GM12873 (cell line): ENCODE measurements at regions not wholly inside any gene's neighbourhood (a gene's known extent, or its start where the extent isn't known, plus 50 kb on each side); places are given as distances from the start of the nearest gene placed in this dataset.

ENCODE experiments used
- TF ChIP-seq, protein P1 (sequence below): IDR thresholded peaks from 2 replicates; pipeline ENCODE4 v1.5.1; 2012; ENCODE audit warnings: low read depth, mild to moderate bottlenecking, moderate library complexity, low read length, control low read depth; ENCODE audit not compliant: insufficient read depth; ENCODE audit errors: missing control alignments

DNA sequence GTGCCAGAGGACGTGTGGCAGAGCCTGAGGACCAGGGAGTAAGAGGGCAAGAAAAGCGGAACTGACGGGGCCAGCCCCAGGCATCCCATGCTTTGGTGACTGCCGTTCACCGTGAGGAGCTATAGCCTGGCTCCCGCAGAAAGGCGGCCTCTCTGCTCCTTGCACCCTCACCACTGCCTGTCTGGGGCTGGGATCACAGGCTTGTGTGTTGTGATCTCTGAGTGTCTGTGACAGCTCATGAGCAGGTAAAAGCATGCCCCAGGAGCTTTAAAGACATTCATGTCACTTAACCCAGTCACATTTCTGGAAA lies 266.8 kb upstream of the RAB6C start:
- TF ChIP-seq, protein P1, sequence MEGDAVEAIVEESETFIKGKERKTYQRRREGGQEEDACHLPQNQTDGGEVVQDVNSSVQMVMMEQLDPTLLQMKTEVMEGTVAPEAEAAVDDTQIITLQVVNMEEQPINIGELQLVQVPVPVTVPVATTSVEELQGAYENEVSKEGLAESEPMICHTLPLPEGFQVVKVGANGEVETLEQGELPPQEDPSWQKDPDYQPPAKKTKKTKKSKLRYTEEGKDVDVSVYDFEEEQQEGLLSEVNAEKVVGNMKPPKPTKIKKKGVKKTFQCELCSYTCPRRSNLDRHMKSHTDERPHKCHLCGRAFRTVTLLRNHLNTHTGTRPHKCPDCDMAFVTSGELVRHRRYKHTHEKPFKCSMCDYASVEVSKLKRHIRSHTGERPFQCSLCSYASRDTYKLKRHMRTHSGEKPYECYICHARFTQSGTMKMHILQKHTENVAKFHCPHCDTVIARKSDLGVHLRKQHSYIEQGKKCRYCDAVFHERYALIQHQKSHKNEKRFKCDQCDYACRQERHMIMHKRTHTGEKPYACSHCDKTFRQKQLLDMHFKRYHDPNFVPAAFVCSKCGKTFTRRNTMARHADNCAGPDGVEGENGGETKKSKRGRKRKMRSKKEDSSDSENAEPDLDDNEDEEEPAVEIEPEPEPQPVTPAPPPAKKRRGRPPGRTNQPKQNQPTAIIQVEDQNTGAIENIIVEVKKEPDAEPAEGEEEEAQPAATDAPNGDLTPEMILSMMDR, result no peak

DNA sequence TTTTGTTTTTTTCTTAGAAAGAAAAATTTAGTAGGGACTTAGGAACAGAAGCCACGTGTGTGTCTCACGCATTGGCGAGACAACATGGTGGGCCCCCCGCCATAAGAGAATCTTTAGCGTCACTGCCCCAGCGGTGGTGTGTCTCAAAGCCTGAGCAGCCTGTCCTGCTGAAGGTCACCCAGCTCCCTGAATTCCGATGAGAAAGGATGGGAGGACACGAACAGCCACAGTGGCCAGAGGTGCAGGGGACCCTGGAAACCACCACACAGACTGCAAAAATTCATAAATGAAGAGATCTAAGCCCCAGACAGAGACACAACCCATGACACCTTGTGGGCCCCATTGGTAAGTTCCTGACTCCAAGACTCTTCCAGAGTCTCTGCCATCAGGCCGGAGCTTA lies 266.1 kb upstream of the RAB6C start:
- TF ChIP-seq, protein P1, result no peak

DNA sequence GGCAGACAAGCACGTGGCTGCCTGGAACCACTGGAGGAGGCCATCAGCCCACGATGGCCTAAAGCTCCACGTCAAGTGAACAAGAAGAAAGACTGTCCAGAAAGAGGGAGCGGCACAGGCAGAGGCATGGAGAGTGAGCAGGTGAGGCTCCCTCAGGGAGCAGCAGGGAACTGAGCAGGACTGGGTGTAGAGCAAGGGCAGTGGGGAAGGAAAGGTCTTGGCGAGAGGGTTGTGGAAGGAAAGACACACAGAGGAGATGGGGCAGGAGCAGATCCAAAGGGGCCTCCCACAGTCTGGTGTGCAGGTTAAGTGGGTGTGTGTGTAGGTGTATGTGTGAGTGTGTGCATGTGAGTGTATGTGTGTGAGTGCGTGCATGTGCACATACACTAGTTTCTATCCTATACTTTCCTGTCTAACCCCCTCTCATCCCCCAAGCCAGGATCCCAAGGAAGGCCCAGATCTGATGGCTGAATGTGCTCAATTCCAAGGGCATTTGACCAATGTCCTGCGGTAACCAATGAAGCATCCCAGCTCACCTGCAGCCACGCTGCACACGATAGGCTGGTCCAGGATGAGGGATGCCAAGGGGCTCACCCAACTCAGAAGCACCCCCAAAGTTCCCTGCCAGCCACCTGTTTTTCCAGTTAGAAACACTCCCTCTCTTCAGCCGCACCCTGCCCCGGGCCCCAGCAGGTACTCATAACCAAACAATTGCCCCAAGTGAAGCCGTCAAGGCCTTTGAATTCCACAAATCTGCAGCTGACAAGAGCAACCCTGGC lies 262.5 kb upstream of the RAB6C start:
- TF ChIP-seq, protein P1, result no peak

DNA sequence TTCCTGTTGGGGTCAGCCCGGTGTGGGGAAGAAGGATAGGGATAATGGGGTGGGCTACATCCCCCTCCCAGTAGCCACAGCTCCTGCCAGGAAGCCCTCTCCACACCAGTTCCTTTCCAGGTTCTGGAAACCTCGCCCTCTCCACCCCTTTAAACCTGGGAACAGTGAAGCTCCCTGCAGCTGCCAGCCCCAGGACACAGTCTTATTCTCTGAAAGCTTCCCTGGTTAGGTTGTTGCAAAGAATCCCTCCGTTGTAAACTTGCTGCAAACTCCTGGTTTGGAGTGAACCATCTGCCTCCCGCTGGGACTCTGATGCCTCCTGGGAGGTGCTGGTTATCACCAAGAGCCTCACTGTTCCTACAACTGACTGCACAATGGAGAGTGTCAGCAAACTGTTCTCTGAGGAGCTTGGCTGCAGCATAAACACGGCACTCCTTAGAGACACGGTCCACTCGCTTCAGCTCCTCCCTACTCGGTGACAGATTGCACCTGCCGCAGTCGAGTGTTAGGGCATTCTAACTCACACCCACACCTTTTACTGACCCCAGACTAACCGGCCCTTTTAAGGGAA lies 261.8 kb upstream of the RAB6C start:
- TF ChIP-seq, protein P1, result no peak

DNA sequence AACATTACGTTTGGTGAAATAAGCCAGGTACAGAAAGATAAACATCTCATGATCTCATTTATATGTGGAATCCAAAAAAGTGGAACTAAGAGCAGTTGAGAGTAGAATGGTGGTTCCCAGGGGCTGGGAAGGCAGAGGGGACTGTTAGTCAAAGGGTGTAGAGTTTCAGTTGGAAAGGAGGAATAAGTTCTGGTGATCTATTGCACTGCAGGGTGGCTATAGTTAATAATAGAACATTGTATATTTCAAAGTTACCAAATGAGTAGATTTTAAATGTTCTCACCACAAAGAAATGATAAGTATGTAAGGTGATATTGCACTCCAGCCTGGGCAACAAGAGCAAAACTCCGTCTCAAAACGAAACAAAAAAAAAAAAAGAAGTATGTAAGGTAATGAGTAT lies 260.1 kb upstream of the RAB6C start:
- TF ChIP-seq, protein P1, result no peak

DNA sequence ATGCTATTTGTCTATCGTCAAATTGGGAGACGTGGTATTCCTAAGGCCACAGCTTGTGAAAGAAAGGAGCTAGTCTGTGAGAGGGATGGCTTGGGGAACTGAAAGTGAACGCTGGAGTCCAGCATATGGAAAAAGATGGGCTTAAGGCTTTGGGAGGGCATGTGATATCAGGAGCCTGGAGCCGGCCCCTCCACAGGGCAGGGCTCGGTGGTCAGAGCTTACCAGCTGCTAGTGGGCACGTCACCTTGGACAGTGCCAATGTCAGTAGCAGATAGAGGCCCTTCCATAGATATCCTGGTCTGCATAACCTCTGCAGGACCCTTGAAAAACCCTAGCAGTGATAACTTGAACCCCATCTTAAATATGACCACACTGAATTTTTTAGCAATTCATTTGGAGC lies 259.1 kb upstream of the RAB6C start:
- TF ChIP-seq, protein P1, result no peak

DNA sequence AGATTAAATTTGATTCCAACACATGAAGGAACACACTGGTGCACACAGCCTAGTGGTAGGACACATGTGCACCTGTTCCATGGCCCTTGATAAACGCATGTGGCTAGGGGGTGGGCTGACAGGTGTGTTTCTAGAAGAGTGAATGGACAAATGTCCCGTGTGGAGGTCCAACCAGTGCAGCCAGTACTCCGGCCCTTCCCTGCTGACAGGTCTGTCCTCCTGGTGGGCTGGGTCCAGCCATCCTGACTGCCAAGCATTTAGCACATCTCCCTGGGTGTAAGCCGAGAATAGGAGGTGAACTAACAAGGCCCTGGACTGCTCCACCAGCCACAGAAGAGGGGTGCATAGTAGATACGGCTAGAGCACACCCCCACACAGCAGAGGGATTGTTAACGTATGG lies 258.7 kb upstream of the RAB6C start:
- TF ChIP-seq, protein P1, result no peak
